GM21447 (cell line): ENCODE measurements at regions not wholly inside any gene's neighbourhood (a gene's known extent, or its start where the extent isn't known, plus 50 kb on each side); places are given as distances from the start of the nearest gene placed in this dataset.

Source experiments
- ATAC-seq: cut with Tn5 transposase; IDR thresholded peaks from one replicate; pipeline ENCODE4 v1.9.1; 2021; ENCODE audit not compliant: unreplicated experiment

GRCh38 chr1:229220163-229220846 lies 50.6 kb upstream of the RAB4A start:
- no peak for ATAC-seq

- ATAC-seq: no peak
Measured at GRCh38 chr1:229221106-229222019, 49.5 kb upstream of the RAB4A start.
